Body of pancreas (tissue), 4 donors: ENCODE measurements at regions not wholly inside any gene's neighbourhood (a gene's known extent, or its start where the extent isn't known, plus 50 kb on each side); places are given as distances from the start of the nearest gene placed in this dataset.

ENCODE experiments used
- ATAC-seq: fragments of 150-250 bp; one replicate; pipeline ENCODE4 v1.9.1; 2016
- DNase-seq, 4 donors: peaks; one replicate each; pipeline ENCODE4 v3.0.0-alpha.2; 2019
- H3K27ac ChIP-seq, 4 donors: fragments of 200-600 bp; sonication (generic); 1 replicate in 3 of 4; 2 replicates in 1 of 4; pipeline versions ENCODE4 v1.5.1 to v1.6.1; 2016 to 2019; ENCODE audit warnings: mild to moderate bottlenecking in 1 of 4, mixed read lengths in 1 of 4, moderate library complexity in 1 of 4
- H3K27me3 ChIP-seq, 2 donors: fragments of 200-600 bp; sonication (generic); one replicate each; pipeline ENCODE4 v1.6.0; 2016; ENCODE audit warnings: mild to moderate bottlenecking in 1 of 2
- H3K36me3 ChIP-seq, 2 donors: fragments of 200-600 bp; sonication (generic); replicated peaks in 1 of 2; 2 replicates each; pipeline ENCODE4 v1.5.1; 2016; ENCODE audit warnings: low read depth in 2 of 2; ENCODE audit not compliant: insufficient read depth in 1 of 2
- H3K4me1 ChIP-seq: fragments of 200-600 bp; sonication (generic); one replicate; pipeline ENCODE4 v1.6.0; 2016
- H3K4me3 ChIP-seq, 2 donors: fragments of 200-600 bp; sonication (generic); 1 replicate in 1 of 2; 2 replicates in 1 of 2; pipeline ENCODE4 v1.5.1; 2016 to 2019
- H3K9me3 ChIP-seq, 3 donors: fragments of 200-600 bp; sonication (generic); 1 replicate in 2 of 3; 2 replicates in 1 of 3; pipeline ENCODE4 v1.5.1; 2016
- POLR2A ChIP-seq, 3 donors: fragments of 450-650 bp; IDR thresholded peaks; one replicate each; pipeline ENCODE4 v1.6.1; 2016; ENCODE audit warnings: antibody characterized with exemption in 3 of 3, mild to moderate bottlenecking in 2 of 3
- WGBS, 2 donors: methylation state at CpG; one replicate each; pipeline ENCODE4 v1.1.5; 2017; 5-methylcytosine and 5-hydroxymethylcytosine counted together
- intact Hi-C: fragments of 100-400 bp; cut with DNase I; formaldehyde crosslinking; loops from one replicate; pipeline ENCODE4 v1.15.1; 2023
- TF ChIP-seq, protein P1 (sequence below), 7 experiments: fragments of 450-650 bp in 4 of 7; fragments of 200-600 bp in 3 of 7; sonication (generic) in 3 of 7; IDR thresholded peaks; one replicate each; pipeline ENCODE4 v1.5.1; 2016 to 2019; ENCODE audit warnings: antibody characterized with exemption in 7 of 7

DNA sequence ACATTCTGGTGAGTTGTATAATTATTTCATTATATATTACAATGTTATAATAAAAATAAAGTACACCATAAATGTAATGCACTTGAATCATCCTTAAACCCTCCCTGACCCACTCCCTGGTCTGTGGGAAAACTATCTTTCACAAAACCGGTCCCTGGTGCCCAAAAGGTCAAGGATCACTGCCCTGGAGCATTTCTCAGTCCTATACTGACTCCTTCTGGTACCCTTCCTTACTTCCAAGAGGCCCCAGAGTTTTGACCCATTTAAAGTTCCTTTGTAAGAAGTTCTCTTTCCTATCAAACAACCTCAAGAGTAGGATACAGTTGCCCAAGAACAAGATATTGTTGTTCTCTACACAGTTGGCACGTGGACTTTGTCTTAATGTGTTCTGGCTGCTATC, 88.9 kb upstream of the TRPM3 start:
- no peak for ATAC-seq
- no peaks in the 10 kb centered on the region for H3K9me3 ChIP-seq
- no peak overlapping the region for H3K4me3 ChIP-seq
- intact Hi-C loops: no loop called here
- no peak for DNase-seq
- H3K27ac ChIP-seq: no peak overlapping the region
- no peak for TF ChIP-seq POLR2A (IDR thresholded peaks at IDR 0.05)
- TF ChIP-seq, protein P1, sequence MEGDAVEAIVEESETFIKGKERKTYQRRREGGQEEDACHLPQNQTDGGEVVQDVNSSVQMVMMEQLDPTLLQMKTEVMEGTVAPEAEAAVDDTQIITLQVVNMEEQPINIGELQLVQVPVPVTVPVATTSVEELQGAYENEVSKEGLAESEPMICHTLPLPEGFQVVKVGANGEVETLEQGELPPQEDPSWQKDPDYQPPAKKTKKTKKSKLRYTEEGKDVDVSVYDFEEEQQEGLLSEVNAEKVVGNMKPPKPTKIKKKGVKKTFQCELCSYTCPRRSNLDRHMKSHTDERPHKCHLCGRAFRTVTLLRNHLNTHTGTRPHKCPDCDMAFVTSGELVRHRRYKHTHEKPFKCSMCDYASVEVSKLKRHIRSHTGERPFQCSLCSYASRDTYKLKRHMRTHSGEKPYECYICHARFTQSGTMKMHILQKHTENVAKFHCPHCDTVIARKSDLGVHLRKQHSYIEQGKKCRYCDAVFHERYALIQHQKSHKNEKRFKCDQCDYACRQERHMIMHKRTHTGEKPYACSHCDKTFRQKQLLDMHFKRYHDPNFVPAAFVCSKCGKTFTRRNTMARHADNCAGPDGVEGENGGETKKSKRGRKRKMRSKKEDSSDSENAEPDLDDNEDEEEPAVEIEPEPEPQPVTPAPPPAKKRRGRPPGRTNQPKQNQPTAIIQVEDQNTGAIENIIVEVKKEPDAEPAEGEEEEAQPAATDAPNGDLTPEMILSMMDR (IDR thresholded peaks at IDR 0.05): no peak
- no peaks in the 10 kb centered on the region for H3K4me1 ChIP-seq
- no peaks in the 10 kb centered on the region for H3K36me3 ChIP-seq
- WGBS, 2 donors: 36 to 45% methylated on average over 2 of the region's 2 CpGs
- H3K27me3 ChIP-seq: no peaks in the 10 kb centered on the region

DNA sequence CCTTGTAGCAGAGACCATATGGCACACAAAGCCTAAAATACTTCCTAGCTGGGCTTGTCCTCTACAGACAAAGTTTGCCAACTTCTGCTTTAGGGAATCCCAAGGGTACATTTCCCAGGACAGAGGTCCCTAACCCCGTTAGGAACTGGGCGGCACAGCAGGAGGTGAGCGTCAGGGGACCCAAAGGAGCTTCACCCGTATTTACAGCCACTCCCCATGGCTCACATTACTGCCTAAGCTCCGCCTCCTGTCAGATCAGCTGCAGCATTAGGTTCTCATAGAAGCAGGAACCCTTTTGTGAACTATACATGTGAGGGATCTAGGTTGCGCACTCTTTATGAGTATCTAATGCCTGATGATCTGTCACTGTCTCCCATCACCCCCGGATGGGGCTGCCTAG, 88.5 kb upstream of the TRPM3 start:
- Histone ChIP-seq H3K9me3 (no peaks in the 10 kb centered on the region), H3K27me3 (no peaks in the 10 kb centered on the region), H3K27ac (no peak overlapping the region), H3K4me1 (no peaks in the 10 kb centered on the region), H3K36me3 (no peaks in the 10 kb centered on the region), H3K4me3 (no peak overlapping the region)
- DNase-seq (no peak), ATAC-seq (no peak)
- intact Hi-C loops: no loop called here
- 63 to 71% methylated on average over 7 of the region's 7 CpGs for WGBS, 2 donors
- TF ChIP-seq, protein P1 (IDR thresholded peaks at IDR 0.05): no peak
- no peak for TF ChIP-seq POLR2A (IDR thresholded peaks at IDR 0.05)

DNA sequence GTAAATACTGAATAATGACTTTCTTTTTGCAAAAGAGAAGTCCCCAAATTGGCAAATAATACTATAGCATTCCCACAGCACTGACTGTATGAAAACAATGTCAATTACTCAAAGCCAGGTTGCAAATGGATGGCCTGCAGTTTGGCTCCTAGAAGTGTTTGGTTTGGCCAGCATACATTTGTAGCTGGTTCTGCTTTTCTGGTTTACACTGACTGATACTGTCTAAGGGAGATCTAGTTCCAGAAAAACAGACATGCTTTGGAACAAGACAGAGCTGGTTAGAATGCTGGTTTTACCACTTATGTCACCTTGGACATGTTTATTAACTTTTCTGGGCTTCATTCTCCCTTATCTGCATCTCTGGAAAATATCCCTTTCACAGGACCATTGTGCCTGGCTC, 81.5 kb upstream of the TRPM3 start:
- intact Hi-C loops: no loop called here
- H3K4me3 ChIP-seq: no peak overlapping the region
- no peak overlapping the region for H3K27ac ChIP-seq
- H3K4me1 ChIP-seq: no peaks in the 10 kb centered on the region
- no peaks in the 10 kb centered on the region for H3K36me3 ChIP-seq
- TF ChIP-seq, protein P1 (IDR thresholded peaks at IDR 0.05): no peak
- no peak for TF ChIP-seq POLR2A (IDR thresholded peaks at IDR 0.05)
- H3K9me3 ChIP-seq: no peaks in the 10 kb centered on the region
- DNase-seq (no peak), ATAC-seq (no peak)
- H3K27me3 ChIP-seq: no peaks in the 10 kb centered on the region

DNA sequence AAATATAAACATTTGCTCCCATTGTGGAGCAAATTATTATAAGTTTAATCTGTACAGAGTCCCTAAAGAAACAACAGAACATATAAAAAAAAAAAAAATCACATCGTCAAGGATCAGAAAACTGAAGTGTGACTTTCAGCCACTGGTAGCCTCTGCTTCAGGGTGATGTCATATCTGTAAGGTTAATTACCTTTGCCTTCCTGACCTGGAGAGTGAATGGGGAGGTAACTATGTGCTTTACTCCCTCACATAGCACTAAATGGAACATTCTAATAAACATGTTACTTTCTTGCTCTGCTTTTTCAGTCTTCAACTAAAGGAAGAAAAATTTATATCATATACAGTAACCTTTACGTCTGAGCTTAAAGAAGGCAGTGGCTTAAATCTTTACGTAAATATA, 70.3 kb upstream of the TRPM3 start:
- Histone ChIP-seq H3K27ac (no peak overlapping the region), H3K27me3 (no peaks in the 10 kb centered on the region), H3K36me3 (no peaks in the 10 kb centered on the region), H3K4me3 (no peak overlapping the region), H3K4me1 (no peaks in the 10 kb centered on the region), H3K9me3 (no peaks in the 10 kb centered on the region)
- intact Hi-C loops: no loop called here
- DNase-seq (no peak), ATAC-seq (no peak)
- 66 to 68% methylated on average over 3 of the region's 3 CpGs for WGBS, 2 donors
- no peak for TF ChIP-seq POLR2A (IDR thresholded peaks at IDR 0.05)
- TF ChIP-seq, protein P1 (IDR thresholded peaks at IDR 0.05): no peak

DNA sequence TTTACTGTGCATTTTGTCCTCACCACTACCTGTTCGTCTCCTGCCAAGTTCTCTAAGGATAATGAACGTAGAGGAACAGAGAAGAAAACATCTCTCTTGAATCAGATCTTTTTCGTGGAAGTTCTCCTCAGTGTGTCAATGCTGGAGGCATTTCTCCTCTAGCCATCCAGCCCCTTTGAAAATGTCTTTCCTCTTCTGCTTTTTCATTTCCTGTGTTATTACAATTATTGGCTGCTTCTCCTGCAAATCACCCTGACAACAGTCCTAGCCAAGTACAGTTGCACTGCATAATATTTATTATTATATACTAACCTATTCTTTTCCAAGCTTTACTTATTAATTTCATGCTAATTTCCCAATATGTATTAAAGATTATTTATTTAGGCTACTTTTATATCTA, 61.8 kb upstream of the TRPM3 start:
- no peaks in the 10 kb centered on the region for H3K36me3 ChIP-seq
- no peaks in the 10 kb centered on the region for H3K9me3 ChIP-seq
- TF ChIP-seq, protein P1 (IDR thresholded peaks at IDR 0.05): no peak
- TF ChIP-seq POLR2A (IDR thresholded peaks at IDR 0.05): no peak
- ATAC-seq (no peak), DNase-seq (no peak)
- no peaks in the 10 kb centered on the region for H3K4me1 ChIP-seq
- H3K27me3 ChIP-seq: no peaks in the 10 kb centered on the region
- intact Hi-C loops: no loop called here
- no peak overlapping the region for H3K27ac ChIP-seq
- no peak overlapping the region for H3K4me3 ChIP-seq
- WGBS, 2 donors: 45 to 50% methylated on average over 3 of the region's 3 CpGs
